ENCODE measurements at regions not wholly inside any gene's neighbourhood (a gene's known extent, or its start where the extent isn't known, plus 50 kb on each side); places are given as distances from the start of the nearest gene placed in this dataset.

- no peak for TF ChIP-seq FOXP1 (CRISPR knock-in tag; IDR thresholded peaks at IDR 0.05)
- TF ChIP-seq PYGO2 (tag; IDR thresholded peaks at IDR 0.05): no peak
- TF ChIP-seq KAT2B (IDR thresholded peaks at IDR 0.05; ENCODE audit: low read depth, low read length): no peak
- no peak for TF ChIP-seq BRD4 (IDR thresholded peaks at IDR 0.05)
- no peak for TF ChIP-seq SOX6 (IDR thresholded peaks at IDR 0.05)
These were observed 110.7 kb upstream of the E2F8 start (continued) for GRCh38 chr11:19351426-19351825.

GRCh38 chr11:19350160-19350559 lies 109.4 kb upstream of the E2F8 start:
- Histone ChIP-seq H4K20me1 (replicated peaks; ENCODE audit: control insufficient read depth, insufficient read depth, low read length) (0 out of 2 replicates have a peak, but pooled peaks cover 4% of the 10 kb centered on the region), H3K27ac (ENCODE audit: extremely low read depth, low read depth, low read length) (no peak overlapping the region), H3K9ac (ENCODE audit: insufficient read depth in 1 of 2, low read depth in 2 of 2, low read length in 2 of 2) (no peak overlapping the region), H3K79me2 (ENCODE audit: control insufficient read depth, insufficient read depth, low read length) (no peaks in the 10 kb centered on the region), H3K9me3 (replicated peaks; ENCODE audit: control insufficient read depth, insufficient read depth, low read depth, low read length) (no peaks in the 10 kb centered on the region), H3K4me3 (no peak overlapping the region), H2AFZ (ENCODE audit: low read depth, low read length) (no peak overlapping the region), H3K36me3 (ENCODE audit: control insufficient read depth, insufficient read depth, low read length) (no peaks in the 10 kb centered on the region), H3K27me3 (ENCODE audit: control insufficient read depth in 2 of 2, insufficient read depth in 2 of 2, low read length in 2 of 2) (peaks cover 38 to 49% of the 10 kb centered on the region in 2 experiments), H3K9me1 (ENCODE audit: control insufficient read depth, insufficient read depth, low read length) (no peaks in the 10 kb centered on the region), H3K4me2 (ENCODE audit: insufficient read depth, low read length) (no peak overlapping the region), H3K4me1 (replicated peaks in 1 of 2; ENCODE audit: control insufficient read depth in 2 of 2, insufficient read depth in 2 of 2, low read length in 2 of 2) (peaks cover 0 to 9% of the 10 kb centered on the region in 2 experiments; a peak in 1 of 5 replicates)
- WGBS (ENCODE audit: insufficient coverage, low coverage, missing lambda C conversion rate): 14% methylated on average over 11 of the region's 11 CpGs
- POLR2A ChIA-PET: interaction anchor here (0.6 kb wide), 1 partner anchor 81 kb away, joined by 4 read pairs; no protein-coding TSS in a partner anchor
- no peak for FAIRE-seq
- DNase-seq (ENCODE audit: extremely low read depth in 1 of 4, low spot score in 3 of 4): no peak
- TF ChIP-seq ZNF165 (CRISPR knock-in tag; IDR thresholded peaks at IDR 0.05; ENCODE audit: borderline replicate concordance) (no peak), E2F3 (CRISPR knock-in tag; IDR thresholded peaks at IDR 0.05) (no peak), BRF2 (IDR thresholded peaks at IDR 0.05; ENCODE audit: borderline replicate concordance, insufficient read depth, insufficient read length) (no peak), ZNF175 (CRISPR knock-in tag; IDR thresholded peaks at IDR 0.05; ENCODE audit: low read depth) (no peak), HSF4 (CRISPR knock-in tag; IDR thresholded peaks at IDR 0.05; ENCODE audit: borderline replicate concordance) (no peak), IRF2 (CRISPR knock-in tag; IDR thresholded peaks at IDR 0.05) (no peak), BMI1 (IDR thresholded peaks at IDR 0.05; ENCODE audit: low read length) (no peak), SUPT5H (IDR thresholded peaks at IDR 0.05) (no peak), TCFL5 (CRISPR knock-in tag; conservative IDR thresholded peaks at IDR 0.05) (no peak), DPF2 (IDR thresholded peaks at IDR 0.05) (no peak), NBN (IDR thresholded peaks at IDR 0.05; ENCODE audit: low read depth) (no peak), POLR2AphosphoS2 (IDR thresholded peaks at IDR 0.05; ENCODE audit: low read length) (no peak), HNRNPK (IDR thresholded peaks at IDR 0.05; ENCODE audit: low read depth, low read length, poor library complexity, severe bottlenecking) (no peak)
- in situ Hi-C loops (cut with MboI): no loop called here
- no TSS peak for BruUV-seq (replicated peaks)
- ATAC-seq: no peak
- CTCF ChIA-PET (ENCODE audit: low intra/inter-chr PET ratio): no interaction called here
- intact Hi-C loops (cut with micrococcal nuclease): no loop called here
